NCI-H2081 treated with DMSO at 0.1 percent for 48 hours (cell line): ENCODE measurements at regions not wholly inside any gene's neighbourhood (a gene's known extent, or its start where the extent isn't known, plus 50 kb on each side); places are given as distances from the start of the nearest gene placed in this dataset.
"Not testable (repeated sequence)": the region's sequence is repeated elsewhere in the genome, so short reads cannot be mapped to it uniquely, and the experiment has no call there.

Source experiments
- DNase-seq: peaks from one replicate; lab custom pipeline; 2025; lab: John Stamatoyannopoulos, UW

- no peak for DNase-seq
These were observed 95.8 kb upstream of the CHORDC1 start for GRCh38 chr11:90318651-90319050.

- DNase-seq = no peak
These were observed 87.4 kb upstream of the CHORDC1 start for GRCh38 chr11:90310210-90310609.

- DNase-seq = no peak
These were observed 86.8 kb upstream of the CHORDC1 start for GRCh38 chr11:90309693-90310092.

GRCh38 chr11:90294526-90294925, 71.7 kb upstream of the CHORDC1 start:
- no peak for DNase-seq

- no peak for DNase-seq
These were observed 71.2 kb upstream of the CHORDC1 start for GRCh38 chr11:90294091-90294490.

- no peak for DNase-seq
These were observed 65.5 kb upstream of the CHORDC1 start for GRCh38 chr11:90288212-90288821.

- no peak for DNase-seq
These were observed 63.8 kb upstream of the CHORDC1 start for GRCh38 chr11:90286640-90287039.

GRCh38 chr11:90284171-90284570, 61.3 kb upstream of the CHORDC1 start:
- DNase-seq = no peak

- DNase-seq = not testable (repeated sequence)
These were observed 59.8 kb upstream of the CHORDC1 start for GRCh38 chr11:90282551-90283071.

GRCh38 chr11:90274362-90274761, 51.5 kb upstream of the CHORDC1 start:
- DNase-seq = no peak
